Embryonic facial prominence (tissue), 1 donor: ENCODE measurements at regions not wholly inside any gene's neighbourhood (a gene's known extent, or its start where the extent isn't known, plus 50 kb on each side); places are given as distances from the start of the nearest gene placed in this dataset.
"Not testable (repeated sequence)": the region's sequence is repeated elsewhere in the genome, so short reads cannot be mapped to it uniquely, and the experiment has no call there.

Source experiments
- DNase-seq: peaks from one replicate; pipeline ENCODE4 v3.0.0-alpha.2; 2016; ENCODE audit errors: extremely low spot score

GRCh38 chr5:82497242-82497641 is 219.1 kb upstream of the RPS23 start:
- no peak for DNase-seq

GRCh38 chr5:82494942-82495341 is 216.8 kb upstream of the RPS23 start:
- no peak for DNase-seq

- no peak for DNase-seq
These were observed 215.1 kb upstream of the RPS23 start for GRCh38 chr5:82493221-82493620.

- DNase-seq, result no peak
These were observed 213.2 kb upstream of the RPS23 start for GRCh38 chr5:82491397-82491796.

GRCh38 chr5:82489683-82490082 is 211.5 kb upstream of the RPS23 start:
- DNase-seq, result no peak

- no peak for DNase-seq
These were observed 209.0 kb upstream of the RPS23 start for GRCh38 chr5:82487131-82487530.

- DNase-seq, result no peak
These were observed 202.2 kb upstream of the RPS23 start for GRCh38 chr5:82480331-82480730.

- DNase-seq, result no peak
These were observed 198.0 kb upstream of the RPS23 start for GRCh38 chr5:82476155-82476554.

GRCh38 chr5:82473262-82473661 is 195.1 kb upstream of the RPS23 start:
- no peak for DNase-seq

GRCh38 chr5:82470185-82470994 is 192.2 kb upstream of the RPS23 start:
- no peak for DNase-seq

GRCh38 chr5:82466986-82467561 is 188.9 kb upstream of the RPS23 start:
- DNase-seq, result peak; percentile 53

GRCh38 chr5:82465235-82465634 is 187.1 kb upstream of the RPS23 start:
- no peak for DNase-seq

GRCh38 chr5:82459626-82460025 is 181.5 kb upstream of the RPS23 start:
- no peak for DNase-seq

GRCh38 chr5:82455317-82455716 is 177.2 kb upstream of the RPS23 start:
- not testable (repeated sequence) for DNase-seq

- DNase-seq, result peak; percentile 3
These were observed 170.2 kb upstream of the RPS23 start for GRCh38 chr5:82448374-82448773.

GRCh38 chr5:82447913-82448312 is 169.8 kb upstream of the RPS23 start:
- no peak for DNase-seq

- DNase-seq, result peak; percentile 4
These were observed 168.7 kb upstream of the RPS23 start for GRCh38 chr5:82446809-82447208.

GRCh38 chr5:82445726-82446335 is 167.7 kb upstream of the RPS23 start:
- peak; percentile 4 for DNase-seq

- DNase-seq, result no peak
These were observed 161.7 kb upstream of the RPS23 start for GRCh38 chr5:82439750-82440445.

- not testable (repeated sequence) for DNase-seq
These were observed 159.4 kb upstream of the RPS23 start for GRCh38 chr5:82437565-82437964.

GRCh38 chr5:82436291-82436690 is 158.1 kb upstream of the RPS23 start:
- no peak for DNase-seq
